Fibroblast of mammary gland (primary cell): ENCODE measurements at regions not wholly inside any gene's neighbourhood (a gene's known extent, or its start where the extent isn't known, plus 50 kb on each side); places are given as distances from the start of the nearest gene placed in this dataset.
A peak's percentile ranks its signal among the peaks of the same experiment; 100 is the strongest.
"Not testable (repeated sequence)": the region's sequence is repeated elsewhere in the genome, so short reads cannot be mapped to it uniquely, and the experiment has no call there.

ENCODE experiments used
- DNase-seq: peaks from one replicate; pipeline ENCODE4 v3.0.0-alpha.2; 2010; ENCODE audit warnings: low read depth
- H3K4me3 ChIP-seq: 2 replicates; pipeline ENCODE4 v1.5.1; 2011; ENCODE audit warnings: low read depth, mild to moderate bottlenecking, low read length, moderate library complexity; ENCODE audit not compliant: control insufficient read depth
- TF ChIP-seq, protein P1 (sequence below): conservative IDR thresholded peaks from 2 replicates; pipeline ENCODE4 v1.5.1; 2011; ENCODE audit warnings: low read depth, low read length, inconsistent platforms; ENCODE audit not compliant: control insufficient read depth, insufficient read depth

DNA sequence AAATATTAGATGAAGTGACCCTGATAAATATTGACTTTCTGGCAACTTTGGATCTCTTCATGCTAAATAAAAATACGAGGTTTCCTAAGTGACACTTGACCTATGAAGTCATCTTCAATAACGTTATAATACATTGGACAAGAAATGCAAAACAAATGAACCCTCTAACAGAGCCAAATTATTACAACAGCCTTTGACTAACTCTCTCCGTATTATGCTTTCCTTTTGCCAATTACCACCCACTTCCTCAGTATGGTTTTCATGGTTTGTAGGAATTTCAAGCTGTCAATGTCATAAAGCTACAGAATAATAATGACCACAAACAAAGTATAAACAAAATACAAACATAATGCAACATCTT is 210.5 kb downstream of the MOXD1 start:
- peak; percentile 94 for DNase-seq
- no peak overlapping the region for H3K4me3 ChIP-seq
- TF ChIP-seq, protein P1, sequence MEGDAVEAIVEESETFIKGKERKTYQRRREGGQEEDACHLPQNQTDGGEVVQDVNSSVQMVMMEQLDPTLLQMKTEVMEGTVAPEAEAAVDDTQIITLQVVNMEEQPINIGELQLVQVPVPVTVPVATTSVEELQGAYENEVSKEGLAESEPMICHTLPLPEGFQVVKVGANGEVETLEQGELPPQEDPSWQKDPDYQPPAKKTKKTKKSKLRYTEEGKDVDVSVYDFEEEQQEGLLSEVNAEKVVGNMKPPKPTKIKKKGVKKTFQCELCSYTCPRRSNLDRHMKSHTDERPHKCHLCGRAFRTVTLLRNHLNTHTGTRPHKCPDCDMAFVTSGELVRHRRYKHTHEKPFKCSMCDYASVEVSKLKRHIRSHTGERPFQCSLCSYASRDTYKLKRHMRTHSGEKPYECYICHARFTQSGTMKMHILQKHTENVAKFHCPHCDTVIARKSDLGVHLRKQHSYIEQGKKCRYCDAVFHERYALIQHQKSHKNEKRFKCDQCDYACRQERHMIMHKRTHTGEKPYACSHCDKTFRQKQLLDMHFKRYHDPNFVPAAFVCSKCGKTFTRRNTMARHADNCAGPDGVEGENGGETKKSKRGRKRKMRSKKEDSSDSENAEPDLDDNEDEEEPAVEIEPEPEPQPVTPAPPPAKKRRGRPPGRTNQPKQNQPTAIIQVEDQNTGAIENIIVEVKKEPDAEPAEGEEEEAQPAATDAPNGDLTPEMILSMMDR: no peak

DNA sequence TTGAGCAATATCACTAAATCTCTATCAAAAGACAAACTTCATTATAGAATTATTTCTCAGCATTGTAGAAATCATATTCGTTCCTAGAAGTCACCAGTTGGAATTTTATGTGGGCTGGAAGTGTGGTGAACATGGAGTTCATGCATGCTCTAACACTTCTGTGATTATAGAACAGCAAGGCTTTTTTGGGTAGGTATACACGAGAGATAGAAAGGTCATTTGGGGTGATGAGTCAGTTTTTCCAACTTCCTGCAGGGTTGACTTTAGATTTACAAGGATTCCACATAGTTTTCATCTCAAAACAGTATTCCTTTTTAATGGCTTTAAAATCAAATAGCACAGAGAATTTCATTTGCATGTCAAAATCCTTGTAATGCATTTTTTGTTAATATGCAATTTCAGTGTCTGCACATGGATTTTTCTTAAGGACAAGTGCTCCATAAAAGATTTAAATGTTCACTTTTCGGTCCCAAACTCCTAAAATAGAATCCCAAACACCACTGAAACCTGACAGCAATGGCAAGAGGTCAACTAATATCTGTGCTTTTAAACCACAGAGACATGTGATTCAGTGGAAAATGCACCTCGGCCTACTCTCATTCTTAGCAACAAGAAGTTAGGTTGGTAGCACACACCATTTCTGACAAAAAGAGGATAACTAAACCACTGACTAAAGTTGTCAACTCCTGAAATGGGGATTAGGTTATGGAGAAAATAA is 211.0 kb downstream of the MOXD1 start:
- peak; percentile 69 for DNase-seq
- TF ChIP-seq, protein P1: no peak
- H3K4me3 ChIP-seq: no peak overlapping the region

DNA sequence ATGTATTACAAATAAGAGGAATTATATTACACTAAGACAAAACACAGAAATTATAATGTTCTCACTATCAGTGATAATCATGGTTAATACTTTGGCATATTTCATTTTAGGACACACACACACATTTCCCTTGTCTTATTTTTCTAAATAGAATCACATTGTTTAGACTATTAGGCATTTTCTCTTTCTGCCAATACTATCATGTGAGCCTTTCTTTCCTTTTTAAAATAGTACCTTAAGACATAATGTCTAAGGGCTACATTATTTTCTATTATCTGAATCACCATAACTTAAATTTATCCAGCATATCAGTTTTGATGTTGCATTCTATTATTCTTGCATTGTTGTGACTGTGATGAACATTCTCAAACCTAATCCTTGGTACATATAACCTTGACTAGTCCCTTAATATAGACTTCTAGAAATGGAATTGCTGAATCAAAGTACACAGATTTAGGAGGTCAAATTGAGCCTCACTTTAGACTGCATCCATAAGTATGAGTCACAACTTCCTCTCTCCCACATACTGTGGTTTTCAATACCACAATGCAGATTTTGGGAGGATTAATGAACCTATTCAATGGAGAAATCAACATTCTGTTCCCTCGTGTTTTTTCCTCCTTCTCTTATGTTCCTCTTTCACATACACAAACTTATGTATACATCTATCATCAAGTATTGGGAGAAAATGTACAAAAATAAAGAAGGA is 212.6 kb downstream of the MOXD1 start:
- H3K4me3 ChIP-seq: no peak overlapping the region
- TF ChIP-seq, protein P1: no peak
- peak; percentile 85 for DNase-seq

DNA sequence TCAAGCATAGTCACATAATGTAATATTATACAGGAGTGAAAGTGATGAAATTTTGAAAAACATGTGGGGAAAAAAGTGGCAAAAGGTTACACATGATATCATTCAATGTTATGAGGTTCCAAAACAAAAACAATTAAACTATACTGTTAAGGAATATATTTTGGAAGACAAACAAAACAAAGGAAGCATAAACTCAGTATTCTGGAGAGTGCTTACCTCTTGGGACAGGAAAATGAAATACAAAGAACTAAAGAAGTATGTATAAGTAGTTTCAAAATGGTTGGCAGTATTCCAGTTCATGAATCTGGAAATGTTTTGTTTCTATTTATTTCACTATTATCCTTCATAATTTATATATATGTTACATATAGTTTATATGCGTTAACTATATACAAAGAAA is 213.5 kb downstream of the MOXD1 start:
- no peak overlapping the region for H3K4me3 ChIP-seq
- no peak for DNase-seq
- TF ChIP-seq, protein P1: no peak

DNA sequence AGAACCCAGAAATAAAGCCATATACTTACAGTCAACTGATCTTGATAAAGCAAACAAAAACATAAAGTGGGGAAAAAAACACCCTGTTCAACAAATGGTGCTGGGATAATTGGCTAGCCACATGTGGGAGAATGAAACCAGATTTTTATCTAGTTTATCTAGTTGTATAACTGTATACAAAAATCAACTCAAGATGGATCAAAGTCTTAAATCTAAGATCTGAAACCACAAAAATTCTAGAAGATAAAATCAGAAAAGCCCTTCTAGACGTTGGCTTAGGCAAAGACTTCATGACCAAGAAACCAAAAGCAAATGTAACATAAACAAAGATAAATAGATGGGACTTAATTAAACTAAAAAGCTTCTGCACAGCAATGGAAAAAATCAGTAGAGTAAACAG is 216.3 kb downstream of the MOXD1 start:
- not testable (repeated sequence) for H3K4me3 ChIP-seq, DNase-seq

DNA sequence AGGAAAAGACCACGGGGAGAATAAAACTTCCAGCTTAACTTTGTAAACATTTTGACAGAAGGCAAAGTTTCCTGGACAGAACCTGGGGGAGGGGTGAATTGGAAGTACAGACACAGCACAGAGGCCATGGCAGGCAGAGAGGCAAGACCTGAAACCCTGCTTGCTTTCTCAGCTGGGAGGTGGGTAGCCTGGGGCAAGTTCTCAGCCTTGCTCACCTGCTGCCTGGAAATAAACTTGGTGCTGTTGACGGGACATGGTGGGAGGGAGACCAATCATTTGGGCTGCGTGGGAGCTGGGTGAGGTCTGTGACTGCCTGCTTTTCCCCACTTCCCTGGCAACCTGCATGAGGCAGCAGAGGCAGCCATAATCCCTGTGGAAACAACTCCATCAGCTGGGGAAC is 221.3 kb downstream of the MOXD1 start:
- TF ChIP-seq, protein P1: no peak
- no peak for DNase-seq
- no peak overlapping the region for H3K4me3 ChIP-seq

DNA sequence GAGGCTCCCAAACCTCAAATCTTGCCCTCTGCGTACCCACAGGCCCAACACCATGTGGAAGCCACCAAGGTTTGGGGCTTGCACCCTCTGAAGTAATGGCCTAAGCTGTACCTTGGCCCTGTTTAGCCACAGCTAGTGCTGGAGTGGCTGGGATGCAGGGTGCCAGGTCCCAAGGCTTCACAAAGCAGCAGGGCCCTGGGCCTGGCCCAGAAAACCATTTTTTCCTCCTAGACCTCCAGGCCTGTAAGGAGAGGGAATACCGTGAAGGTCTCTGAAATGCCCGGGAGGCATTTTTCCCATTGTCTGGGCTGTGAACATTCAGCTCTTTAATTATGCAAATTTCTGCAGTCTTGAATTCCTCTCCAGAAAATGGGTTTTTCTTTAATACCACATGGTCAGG is 223.7 kb upstream of the CCN2 start:
- H3K4me3 ChIP-seq: no peak overlapping the region
- no peak for DNase-seq
- TF ChIP-seq, protein P1: no peak
